A549 (cell line): ENCODE measurements at regions not wholly inside any gene's neighbourhood (a gene's known extent, or its start where the extent isn't known, plus 50 kb on each side); places are given as distances from the start of the nearest gene placed in this dataset.

Source experiments
- ATAC-seq, 2 experiments: fragments of 200-7000 bp in 1 of 2; fragments of >200 bp in 1 of 2; cut with Nextera tagmentation in 1 of 2; cut with Tn5 transposase in 1 of 2; 3 replicates each; pipeline versions ENCODE4 v1.8.0 to v1.9.1; 2018 to 2020; ENCODE audit warnings: mild to moderate bottlenecking in 1 of 2, moderate library complexity in 1 of 2
- CTCF ChIA-PET: fragments of 300-600 bp; sonication (Branson Sonifier 250); formaldehyde crosslinking; extraction: SDS; loops from one replicate; lab custom pipeline; 2021; ENCODE audit warnings: antibody characterized with exemption, inconsistent platforms; lab: Yijun Ruan, JAX
- POLR2A ChIA-PET: fragments of 350-600 bp; formaldehyde crosslinking; extraction: SDS; loops from one replicate; lab custom pipeline; 2021; ENCODE audit warnings: antibody characterized with exemption, inconsistent platforms; lab: Yijun Ruan, JAX
- DNase-seq, 2 experiments: peaks; one replicate each; pipeline versions ENCODE4 v3.0.0 to v3.0.0-alpha.2; 2011 to 2016; ENCODE audit warnings: low read depth in 1 of 2, low spot score in 1 of 2
- FAIRE-seq: peaks from 2 replicates; lab custom pipeline; 2011; peaks lifted over from hg19 to GRCh38; lab: Jason Lieb, UNC
- H3K27ac ChIP-seq, 2 experiments: fragments of >200 bp; sonication (Bioruptor Twin); formaldehyde crosslinking; 3 replicates each; pipeline ENCODE4 v1.5.1; 2016 to 2017
- H3K4me1 ChIP-seq: fragments of >200 bp; sonication (Bioruptor Twin); formaldehyde crosslinking; 3 replicates; pipeline ENCODE4 v1.6.1; 2016
- H3K4me2 ChIP-seq: fragments of >200 bp; sonication (Bioruptor Twin); formaldehyde crosslinking; 3 replicates; pipeline ENCODE4 v1.6.1; 2016
- H3K4me3 ChIP-seq: fragments of >200 bp; sonication (Bioruptor Twin); formaldehyde crosslinking; 3 replicates; pipeline ENCODE4 v1.5.1; 2016
- H3K9me3 ChIP-seq: fragments of >200 bp; sonication (Bioruptor Twin); formaldehyde crosslinking; 3 replicates; pipeline ENCODE4 v1.6.1; 2016
- ATOH8 ChIP-seq: fragments of 250-450 bp; sonication (Bioruptor Pico); IDR thresholded peaks from 2 replicates; pipeline ENCODE4 v1.5.0; 2020; ENCODE audit warnings: low read depth, mild to moderate bottlenecking, moderate library complexity
- CHD2 ChIP-seq: fragments of 150-350 bp; IDR thresholded peaks from 2 replicates; pipeline ENCODE4 v1.6.1; 2014; ENCODE audit warnings: low read length; ENCODE audit not compliant: partially characterized antibody
- CHD4 ChIP-seq: fragments of 200-600 bp; sonication (generic); IDR thresholded peaks from 2 replicates; pipeline ENCODE4 v1.6.1; 2016; ENCODE audit warnings: antibody characterized with exemption, mild to moderate bottlenecking, borderline replicate concordance
- CTCF ChIP-seq: fragments of >200 bp; sonication (Bioruptor Twin); formaldehyde crosslinking; IDR thresholded peaks from 3 replicates; pipeline ENCODE4 v1.5.1; 2016
- E2F6 ChIP-seq: IDR thresholded peaks from 2 replicates; pipeline ENCODE4 v1.6.1; 2012; ENCODE audit warnings: low read depth, borderline replicate concordance
- ELK1 ChIP-seq: fragments of 150-350 bp; IDR thresholded peaks from 2 replicates; pipeline ENCODE4 v1.6.1; 2014; ENCODE audit warnings: low read depth, mild to moderate bottlenecking, low read length
- EP300 ChIP-seq, 2 experiments: fragments of >200 bp; sonication (Bioruptor Twin); formaldehyde crosslinking; IDR thresholded peaks; 2 replicates in 1 of 2; 3 replicates in 1 of 2; pipeline ENCODE4 v1.6.1; 2016 to 2017
- ESRRA ChIP-seq: fragments of 150-350 bp; IDR thresholded peaks from 2 replicates; pipeline ENCODE4 v1.6.1; 2014; ENCODE audit warnings: mild to moderate bottlenecking, low read length, borderline replicate concordance
- FOSB ChIP-seq: fragments of 250-450 bp; sonication (Bioruptor Pico); IDR thresholded peaks from 2 replicates; pipeline ENCODE4 v1.5.0; 2020; ENCODE audit warnings: mild to moderate bottlenecking, moderate library complexity
- JUN ChIP-seq, 2 experiments: fragments of >200 bp; sonication (Bioruptor Twin); formaldehyde crosslinking; IDR thresholded peaks; 2 replicates in 1 of 2; 3 replicates in 1 of 2; pipeline ENCODE4 v1.6.1; 2016 to 2017
- KDM1A ChIP-seq: fragments of 200-600 bp; sonication (generic); IDR thresholded peaks from 2 replicates; pipeline ENCODE4 v1.6.1; 2016; ENCODE audit warnings: low read depth, mild to moderate bottlenecking
- MAFK ChIP-seq: fragments of 450-650 bp; IDR thresholded peaks from 2 replicates; pipeline ENCODE4 v1.6.1; 2014; ENCODE audit not compliant: partially characterized antibody
- POLR2AphosphoS2 ChIP-seq: conservative IDR thresholded peaks from 2 replicates; pipeline ENCODE4 v1.6.1; 2012; ENCODE audit warnings: low read length, improper control_type of control experiment, inconsistent platforms
- RARB ChIP-seq: fragments of 250-450 bp; sonication (Bioruptor Pico); IDR thresholded peaks from 2 replicates; pipeline ENCODE4 v1.8.0; 2021; ENCODE audit warnings: mild to moderate bottlenecking, moderate library complexity
- RFX5 ChIP-seq: fragments of 450-650 bp; IDR thresholded peaks from 2 replicates; pipeline ENCODE4 v1.7.1; 2014; ENCODE audit warnings: antibody characterized with exemption, mild to moderate bottlenecking, moderate library complexity
- SMC3 ChIP-seq: fragments of >200 bp; sonication (Bioruptor Twin); formaldehyde crosslinking; IDR thresholded peaks from 3 replicates; pipeline ENCODE4 v1.6.1; 2018; ENCODE audit warnings: inconsistent platforms
- TP53 ChIP-seq: fragments of 250-450 bp; sonication (Bioruptor Pico); IDR thresholded peaks from 2 replicates; pipeline ENCODE4 v1.5.0; 2021; ENCODE audit warnings: mild to moderate bottlenecking, moderate library complexity
- ZC3H11A ChIP-seq: fragments of 450-650 bp; IDR thresholded peaks from 2 replicates; pipeline ENCODE4 v1.6.1; 2014; ENCODE audit warnings: antibody characterized with exemption, mild to moderate bottlenecking
- ZNF302 ChIP-seq: fragments of 250-450 bp; sonication (Bioruptor Pico); IDR thresholded peaks from 2 replicates; pipeline ENCODE4 v1.9.0; 2021; ENCODE audit warnings: inconsistent platforms, mild to moderate bottlenecking, moderate library complexity
- ZSCAN20 ChIP-seq: fragments of 250-450 bp; sonication (Bioruptor Pico); IDR thresholded peaks from 2 replicates; pipeline ENCODE4 v1.8.0; 2022; ENCODE audit warnings: mild to moderate bottlenecking, moderate library complexity
- WGBS: methylation state at CpG from one replicate; pipeline ENCODE4 v1.1.6; 2017; ENCODE audit errors: missing lambda C conversion rate; 5-methylcytosine and 5-hydroxymethylcytosine counted together

GRCh38 chr21:41622831-41623548, 115.0 kb upstream of the TMPRSS2 start:
- CTCF ChIA-PET = interaction anchor here (1.7 to 4.5 kb wide), 3 partner anchors 9 to 155 kb away, joined by 4 to 46 read pairs (median 6); no protein-coding TSS in a partner anchor
- FAIRE-seq (no peak), ATAC-seq (no peak), DNase-seq (no peak)
- Histone ChIP-seq H3K9me3 (no peaks in the 10 kb centered on the region), H3K4me2 (no peak overlapping the region), H3K4me3 (no peak overlapping the region), H3K27ac (peak overlapping the region in 1 of 2 experiments; percentile 71; a peak in 3 of 6 replicates), H3K4me1 (peaks cover 19% of the 10 kb centered on the region; the same call in 2 of the 3 replicates)
- whole genome bisulfite sequencing = 78% methylated on average over 21 of the region's 26 CpGs
- TF ChIP-seq RARB (CRISPR knock-in tag) (no peak), TP53 (CRISPR knock-in tag) (no peak), MAFK (peak; percentile 16)
- POLR2A ChIA-PET = no interaction called here

- DNase-seq = no peak
- WGBS = 86% methylated on average over 10 of the region's 10 CpGs
- peak overlapping the region in 1 of 2 experiments; percentile 71; a peak in 3 of 6 replicates for H3K27ac ChIP-seq
- TF ChIP-seq ATOH8 (CRISPR knock-in tag) = no peak
- TF ChIP-seq ZSCAN20 (CRISPR knock-in tag) = no peak
- TF ChIP-seq SMC3 = no peak
- TF ChIP-seq ESRRA = no peak
- TF ChIP-seq CHD2 = no peak
- TF ChIP-seq JUN (IDR thresholded peaks at IDR 0.05) = no peak
- no peak for TF ChIP-seq KDM1A
- TF ChIP-seq RFX5 = no peak
- no peak for TF ChIP-seq TP53 (CRISPR knock-in tag)
- no peak for TF ChIP-seq ELK1
- no peak for TF ChIP-seq POLR2AphosphoS2
- TF ChIP-seq CTCF = no peak
- TF ChIP-seq ZNF302 (CRISPR knock-in tag) = no peak
- TF ChIP-seq EP300 (IDR thresholded peaks at IDR 0.05) = no peak
- TF ChIP-seq FOSB (CRISPR knock-in tag) = no peak
- no peak for TF ChIP-seq E2F6
- no peak for TF ChIP-seq ZC3H11A
- TF ChIP-seq CHD4 = no peak
- H3K4me3 ChIP-seq = no peak overlapping the region
- CTCF ChIA-PET = interaction anchor here (0.8 to 4.5 kb wide), 5 partner anchors 10 to 194 kb away, joined by 3 to 46 read pairs (median 6); no protein-coding TSS in a partner anchor
- no peak overlapping the region for H3K4me2 ChIP-seq
- POLR2A ChIA-PET = no interaction called here
- H3K4me1 ChIP-seq = peaks cover 19% of the 10 kb centered on the region; the same call in 2 of the 3 replicates
- no peak for FAIRE-seq
- ATAC-seq = no peak
- no peaks in the 10 kb centered on the region for H3K9me3 ChIP-seq
These were observed 114.2 kb upstream of the TMPRSS2 start for GRCh38 chr21:41622201-41622600.
